T-helper 2 cell treated with Interferon-gamma antibody and Interleukin-4, amounts not matched to agents 5 μg/mL and 100 μg/mL, for 36 hours (primary cell): ENCODE measurements at regions not wholly inside any gene's neighbourhood (a gene's known extent, or its start where the extent isn't known, plus 50 kb on each side); places are given as distances from the start of the nearest gene placed in this dataset.

ENCODE experiments used
- DNase-seq: peaks from one replicate; pipeline ENCODE4 v3.0.0; 2021; ENCODE audit warnings: low spot score
- H3K27ac Mint-ChIP-seq: one replicate; pipeline ENCODE4 v1.8.0; 2021; ENCODE audit warnings: mild to moderate bottlenecking, mixed read lengths
- H3K27me3 Mint-ChIP-seq: one replicate; pipeline ENCODE4 v1.8.0; 2021; ENCODE audit warnings: low read depth, mixed read lengths
- H3K36me3 Mint-ChIP-seq: one replicate; pipeline ENCODE4 v1.8.0; 2021; ENCODE audit warnings: low read depth, mixed read lengths
- H3K4me1 Mint-ChIP-seq: one replicate; pipeline ENCODE4 v1.8.0; 2021; ENCODE audit warnings: low read depth, mixed read lengths
- H3K4me3 Mint-ChIP-seq: one replicate; pipeline ENCODE4 v1.8.0; 2022; ENCODE audit warnings: mild to moderate bottlenecking, moderate library complexity, mixed read lengths
- H3K9me3 Mint-ChIP-seq: one replicate; pipeline ENCODE4 v1.8.0; 2021; ENCODE audit warnings: mixed read lengths

GRCh38 chr6:140987364-140988155 is 1145.2 kb upstream of the GJE1 start:
- H3K4me3 Mint-ChIP-seq = no peak overlapping the region
- no peaks in the 10 kb centered on the region for H3K27me3 Mint-ChIP-seq
- H3K36me3 Mint-ChIP-seq = no peaks in the 10 kb centered on the region
- no peak for DNase-seq
- peaks cover 5% of the 10 kb centered on the region for H3K9me3 Mint-ChIP-seq
- H3K4me1 Mint-ChIP-seq = no peaks in the 10 kb centered on the region
- no peak overlapping the region for H3K27ac Mint-ChIP-seq

- no peak for DNase-seq
- no peak overlapping the region for H3K27ac Mint-ChIP-seq
These were observed 1146.9 kb upstream of the GJE1 start for GRCh38 chr6:140985679-140986275.

GRCh38 chr6:140980265-140980887 is 1152.3 kb upstream of the GJE1 start:
- H3K27ac Mint-ChIP-seq = no peak overlapping the region
- H3K27me3 Mint-ChIP-seq = no peaks in the 10 kb centered on the region
- no peaks in the 10 kb centered on the region for H3K4me1 Mint-ChIP-seq
- DNase-seq = no peak
- H3K4me3 Mint-ChIP-seq = no peak overlapping the region
- H3K36me3 Mint-ChIP-seq = no peaks in the 10 kb centered on the region
- no peaks in the 10 kb centered on the region for H3K9me3 Mint-ChIP-seq

More at GRCh38 chr6:140985679-140986275, 1146.9 kb upstream of the GJE1 start:
- no peaks in the 10 kb centered on the region for H3K9me3 Mint-ChIP-seq
- no peaks in the 10 kb centered on the region for H3K4me1 Mint-ChIP-seq
- H3K4me3 Mint-ChIP-seq = no peak overlapping the region
- no peaks in the 10 kb centered on the region for H3K36me3 Mint-ChIP-seq
- no peaks in the 10 kb centered on the region for H3K27me3 Mint-ChIP-seq

- Mint-ChIP-seq H3K4me1 (no peaks in the 10 kb centered on the region), H3K36me3 (no peaks in the 10 kb centered on the region), H3K27ac (no peak overlapping the region), H3K4me3 (no peak overlapping the region), H3K9me3 (no peaks in the 10 kb centered on the region), H3K27me3 (no peaks in the 10 kb centered on the region)
- no peak for DNase-seq
These were observed 1153.1 kb upstream of the GJE1 start for GRCh38 chr6:140979642-140980091.

- Mint-ChIP-seq H3K9me3 (no peaks in the 10 kb centered on the region), H3K27me3 (no peaks in the 10 kb centered on the region), H3K4me1 (no peaks in the 10 kb centered on the region), H3K36me3 (no peaks in the 10 kb centered on the region), H3K4me3 (no peak overlapping the region), H3K27ac (no peak overlapping the region)
- no peak for DNase-seq
These were observed 1155.3 kb upstream of the GJE1 start for GRCh38 chr6:140977403-140977802.

- Mint-ChIP-seq H3K4me1 (no peaks in the 10 kb centered on the region), H3K9me3 (no peaks in the 10 kb centered on the region), H3K27me3 (no peaks in the 10 kb centered on the region), H3K27ac (no peak overlapping the region), H3K4me3 (no peak overlapping the region), H3K36me3 (no peaks in the 10 kb centered on the region)
- DNase-seq = no peak
These were observed 1155.9 kb upstream of the GJE1 start for GRCh38 chr6:140976806-140977205.

- no peaks in the 10 kb centered on the region for H3K4me1 Mint-ChIP-seq
- no peaks in the 10 kb centered on the region for H3K9me3 Mint-ChIP-seq
- no peaks in the 10 kb centered on the region for H3K36me3 Mint-ChIP-seq
- H3K27me3 Mint-ChIP-seq = no peaks in the 10 kb centered on the region
- H3K27ac Mint-ChIP-seq = no peak overlapping the region
- H3K4me3 Mint-ChIP-seq = no peak overlapping the region
- no peak for DNase-seq
These were observed 1162.2 kb upstream of the GJE1 start for GRCh38 chr6:140970485-140970884.

GRCh38 chr6:140968062-140968461 is 1164.7 kb upstream of the GJE1 start:
- Mint-ChIP-seq H3K27me3 (no peaks in the 10 kb centered on the region), H3K36me3 (no peaks in the 10 kb centered on the region), H3K4me1 (no peaks in the 10 kb centered on the region), H3K9me3 (no peaks in the 10 kb centered on the region), H3K4me3 (no peak overlapping the region), H3K27ac (no peak overlapping the region)
- no peak for DNase-seq

- H3K4me3 Mint-ChIP-seq = no peak overlapping the region
- no peak for DNase-seq
- no peaks in the 10 kb centered on the region for H3K4me1 Mint-ChIP-seq
- no peaks in the 10 kb centered on the region for H3K9me3 Mint-ChIP-seq
- H3K27ac Mint-ChIP-seq = no peak overlapping the region
- no peaks in the 10 kb centered on the region for H3K36me3 Mint-ChIP-seq
- H3K27me3 Mint-ChIP-seq = no peaks in the 10 kb centered on the region
These were observed 1166.0 kb upstream of the GJE1 start for GRCh38 chr6:140966676-140967075.

- H3K27ac Mint-ChIP-seq = no peak overlapping the region
- H3K27me3 Mint-ChIP-seq = no peaks in the 10 kb centered on the region
- no peak for DNase-seq
- no peaks in the 10 kb centered on the region for H3K4me1 Mint-ChIP-seq
- no peaks in the 10 kb centered on the region for H3K9me3 Mint-ChIP-seq
- no peaks in the 10 kb centered on the region for H3K36me3 Mint-ChIP-seq
- H3K4me3 Mint-ChIP-seq = no peak overlapping the region
These were observed 1172.2 kb upstream of the GJE1 start for GRCh38 chr6:140960566-140960965.

GRCh38 chr6:140957386-140957785 is 1175.3 kb upstream of the GJE1 start:
- H3K27ac Mint-ChIP-seq = no peak overlapping the region
- H3K4me3 Mint-ChIP-seq = no peak overlapping the region
- H3K27me3 Mint-ChIP-seq = no peaks in the 10 kb centered on the region
- no peaks in the 10 kb centered on the region for H3K9me3 Mint-ChIP-seq
- DNase-seq = no peak
- H3K4me1 Mint-ChIP-seq = no peaks in the 10 kb centered on the region
- H3K36me3 Mint-ChIP-seq = no peaks in the 10 kb centered on the region

GRCh38 chr6:140956571-140957369 is 1176.0 kb upstream of the GJE1 start:
- Mint-ChIP-seq H3K27me3 (no peaks in the 10 kb centered on the region), H3K4me1 (no peaks in the 10 kb centered on the region)
- no peak for DNase-seq

GRCh38 chr6:140940251-140940925 is 1192.3 kb upstream of the GJE1 start:
- no peak overlapping the region for H3K27ac Mint-ChIP-seq
- H3K4me3 Mint-ChIP-seq = no peak overlapping the region
- H3K27me3 Mint-ChIP-seq = no peaks in the 10 kb centered on the region
- peaks cover 10% of the 10 kb centered on the region for H3K9me3 Mint-ChIP-seq
- DNase-seq = no peak
- H3K4me1 Mint-ChIP-seq = no peaks in the 10 kb centered on the region
- no peaks in the 10 kb centered on the region for H3K36me3 Mint-ChIP-seq

More at GRCh38 chr6:140956571-140957369, 1176.0 kb upstream of the GJE1 start:
- no peaks in the 10 kb centered on the region for H3K9me3 Mint-ChIP-seq
- H3K36me3 Mint-ChIP-seq = no peaks in the 10 kb centered on the region
- H3K4me3 Mint-ChIP-seq = no peak overlapping the region
- H3K27ac Mint-ChIP-seq = no peak overlapping the region
